GM21423 (cell line): ENCODE measurements at regions not wholly inside any gene's neighbourhood (a gene's known extent, or its start where the extent isn't known, plus 50 kb on each side); places are given as distances from the start of the nearest gene placed in this dataset.

Experiments used
- ATAC-seq: cut with Tn5 transposase; IDR thresholded peaks from one replicate; pipeline ENCODE4 v1.9.1; 2021; ENCODE audit warnings: mild to moderate bottlenecking, moderate library complexity; ENCODE audit not compliant: unreplicated experiment

DNA sequence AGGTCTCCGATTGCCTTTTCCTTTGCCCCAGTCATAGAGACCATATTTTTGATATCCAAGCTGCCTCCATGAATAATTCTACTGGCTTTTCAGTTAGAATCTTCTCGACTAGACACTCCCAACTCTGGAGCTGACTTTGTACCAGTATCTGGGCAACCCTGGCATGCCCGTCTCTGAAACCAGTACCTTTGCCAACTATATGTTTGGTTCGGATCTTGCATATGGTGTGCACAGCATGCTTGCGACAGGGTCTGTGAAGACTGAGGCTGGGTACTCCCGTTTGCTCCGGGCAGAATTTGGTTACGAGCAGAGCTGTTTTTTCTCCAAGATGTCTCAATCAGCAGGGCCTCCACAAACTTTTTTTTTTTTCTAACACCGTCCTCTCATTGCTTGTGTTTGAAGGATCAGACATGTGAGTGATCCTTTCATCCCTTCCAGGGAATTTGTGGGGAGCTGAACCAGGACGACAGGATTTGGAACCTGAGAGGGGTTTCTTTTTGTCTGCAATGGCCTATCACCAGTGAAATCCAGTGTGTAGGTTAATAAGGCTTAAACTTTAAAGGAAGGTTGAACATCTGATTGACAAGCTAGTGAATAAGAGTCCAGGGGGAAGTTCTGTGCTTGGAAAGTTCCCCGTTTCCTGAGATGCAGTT is 322.3 kb downstream of the MYCN start:
- ATAC-seq, result no peak

DNA sequence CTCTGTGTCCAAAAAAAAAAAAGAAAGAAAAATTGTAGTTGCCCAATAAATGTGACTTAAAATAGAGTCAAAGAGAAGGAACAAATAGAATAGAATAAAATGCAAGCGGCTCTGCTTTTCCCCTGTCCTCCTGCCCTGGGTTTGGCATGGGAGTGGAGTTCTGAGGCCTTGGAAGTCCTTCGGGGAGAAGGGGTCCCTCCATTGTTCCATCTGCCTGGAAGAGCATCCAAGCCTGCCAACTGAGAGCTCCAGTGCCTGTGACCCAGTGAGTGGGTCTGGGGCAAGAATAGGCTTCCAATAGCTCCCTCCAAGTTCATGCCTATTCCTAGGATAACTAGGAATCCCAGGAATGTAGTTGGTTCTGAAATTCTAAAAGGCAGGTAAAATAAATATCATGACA is 321.4 kb downstream of the MYCN start:
- ATAC-seq, result no peak

DNA sequence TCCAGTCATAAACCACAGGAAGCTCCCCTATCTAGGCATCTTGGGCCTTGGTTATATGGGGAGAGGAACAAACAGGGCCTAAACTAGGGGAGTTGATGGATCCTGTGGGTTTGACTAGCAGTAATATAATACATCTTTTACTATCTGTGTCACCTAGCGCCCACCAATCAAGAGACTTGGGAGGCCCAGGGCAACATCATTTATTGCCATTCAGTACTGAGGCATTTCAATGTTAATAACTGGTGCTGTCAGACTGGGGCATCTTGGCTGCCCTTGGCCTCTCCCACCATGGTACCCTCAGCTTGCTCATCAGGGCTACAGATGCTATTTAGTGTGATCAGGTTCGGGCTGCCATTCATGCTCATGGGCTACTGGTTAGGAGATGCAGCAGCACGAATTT is 320.7 kb downstream of the MYCN start:
- ATAC-seq, result no peak

DNA sequence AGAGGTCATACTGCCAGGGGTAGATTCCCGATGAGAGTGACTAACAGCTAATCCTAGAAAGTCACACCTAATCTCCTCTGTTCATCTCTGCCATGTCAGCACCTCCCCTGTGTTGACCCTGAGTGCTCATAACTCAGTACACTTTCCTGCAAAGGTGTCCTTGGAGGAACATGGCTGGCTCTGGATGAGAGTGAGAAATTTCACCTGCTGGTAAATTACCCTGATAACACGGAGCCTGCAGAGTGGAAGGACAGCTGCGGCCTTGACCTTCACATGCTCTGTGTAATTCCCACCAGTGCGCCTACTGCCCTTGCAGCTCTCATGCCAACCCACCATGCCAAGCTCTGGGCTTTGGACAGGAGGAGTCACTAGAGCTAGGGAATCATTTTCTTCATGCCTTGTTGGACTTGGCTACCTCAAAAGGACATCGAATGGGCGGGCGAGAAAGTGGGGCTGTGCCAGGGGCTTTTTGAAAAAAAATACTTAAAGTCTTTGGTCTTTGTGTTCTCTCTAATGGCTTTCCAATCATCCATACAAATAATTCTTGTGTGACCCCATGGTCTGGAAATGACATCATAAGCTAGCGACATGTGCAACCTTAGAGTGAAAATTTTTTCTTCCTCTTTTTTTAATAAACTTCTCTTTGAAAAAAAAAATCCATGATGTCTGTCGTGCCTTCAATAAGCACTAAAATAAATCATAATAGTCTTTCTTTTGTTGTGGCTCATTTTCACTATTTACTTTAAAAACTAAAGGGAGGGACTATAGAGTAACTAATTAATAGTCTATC is 319.9 kb downstream of the MYCN start:
- ATAC-seq, result no peak

DNA sequence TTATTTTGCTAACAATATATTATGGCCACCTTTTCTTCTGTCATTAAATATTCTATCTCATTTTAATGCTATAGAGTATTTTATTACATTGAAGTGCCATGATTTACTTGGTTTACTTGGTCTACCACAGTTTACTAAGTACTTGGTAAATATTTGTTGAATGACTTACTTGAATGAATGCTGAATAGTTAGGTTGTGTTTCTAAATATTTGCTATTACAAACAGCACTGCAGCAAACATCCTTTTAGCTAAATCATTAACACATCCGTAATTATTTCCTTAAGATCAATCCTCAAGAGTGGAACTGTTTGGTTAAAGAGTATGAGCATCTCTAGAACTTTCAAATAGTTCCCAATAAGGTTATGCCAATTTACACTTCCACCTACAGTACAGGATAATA is 318.7 kb downstream of the MYCN start:
- no peak for ATAC-seq

DNA sequence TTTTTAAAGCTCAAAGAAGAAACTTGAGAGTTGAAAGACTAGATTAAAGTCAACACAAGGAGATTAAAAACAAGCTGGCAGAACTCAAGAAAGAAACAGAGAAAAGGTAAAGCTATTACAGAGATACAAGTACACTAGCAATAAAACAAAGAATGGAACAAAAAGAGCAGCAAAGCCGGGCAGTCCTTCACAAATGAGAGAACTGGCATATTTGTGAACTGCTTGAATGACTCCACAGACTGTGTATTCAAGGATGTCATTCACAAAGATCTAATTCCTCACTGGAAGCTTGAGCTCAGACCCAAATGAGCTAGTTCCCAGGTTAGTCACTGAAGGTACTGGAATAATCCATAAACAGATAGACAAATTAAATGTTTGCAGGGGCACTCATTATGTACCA is 318.0 kb downstream of the MYCN start:
- ATAC-seq, result no peak

DNA sequence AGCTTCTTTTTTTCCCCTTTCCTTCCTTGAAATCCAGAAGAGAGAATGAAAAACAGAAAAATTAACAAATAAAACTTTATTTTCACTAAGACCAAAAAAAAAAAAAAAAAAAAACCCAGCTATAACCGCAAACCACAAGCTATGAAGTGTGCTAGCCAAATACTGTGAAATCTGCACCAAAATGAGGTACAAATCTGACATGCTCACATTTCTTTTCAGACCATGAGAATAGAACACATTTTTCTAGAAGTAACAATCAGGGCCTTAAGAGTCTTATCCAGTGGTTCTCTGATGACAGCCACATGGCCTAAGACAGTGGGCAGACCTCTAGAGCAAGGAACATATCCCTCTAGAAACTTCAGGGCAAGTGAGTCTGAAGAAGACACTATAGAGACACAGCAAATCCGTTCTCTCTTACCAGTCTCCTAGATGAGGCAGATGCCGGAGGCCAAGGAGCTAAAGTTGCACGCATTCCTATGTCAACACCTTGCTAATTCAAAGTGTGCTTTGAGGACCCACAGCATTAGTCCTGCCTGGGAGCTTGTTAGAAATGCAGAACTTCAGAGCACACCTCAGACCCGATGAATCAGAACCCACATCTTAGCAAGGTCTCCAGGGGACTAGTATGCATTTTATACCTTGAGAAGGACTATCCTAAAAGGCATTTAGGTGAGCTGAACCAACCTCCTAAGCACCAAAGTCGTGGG is 317.1 kb downstream of the MYCN start:
- no peak for ATAC-seq

DNA sequence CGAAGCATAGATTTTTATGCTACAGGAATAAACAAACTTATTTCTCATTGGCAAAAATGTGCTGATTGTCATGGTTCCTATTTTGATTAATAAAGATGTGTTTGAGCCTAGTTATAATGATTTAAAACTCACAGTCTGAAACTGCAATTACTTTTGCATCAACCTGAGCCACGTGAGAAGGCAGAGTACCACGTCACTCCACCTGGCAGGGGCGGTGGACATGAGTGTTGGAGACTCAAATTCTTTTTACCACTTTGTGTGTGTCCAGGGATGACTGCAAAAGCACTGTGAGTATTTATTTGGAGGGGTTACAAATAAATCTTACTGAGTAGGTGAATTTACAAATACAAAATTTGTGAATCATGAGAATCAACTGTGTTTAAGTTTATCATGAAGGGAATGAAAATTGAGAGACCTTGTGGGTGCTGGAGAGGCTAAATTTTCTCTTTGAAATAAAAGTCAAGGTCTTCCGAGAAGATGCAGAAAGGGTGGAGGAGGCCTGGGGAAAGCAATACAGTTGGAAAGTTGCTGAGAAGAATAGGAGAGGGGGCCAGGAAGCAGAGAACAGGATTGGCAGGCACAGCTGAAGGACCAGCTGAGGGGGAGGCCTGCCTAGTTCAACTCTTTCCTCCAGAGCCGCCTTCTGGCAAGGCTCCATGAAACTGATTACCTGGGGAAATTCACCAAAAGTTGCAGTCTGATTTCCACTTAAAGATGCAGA is 316.4 kb downstream of the MYCN start:
- no peak for ATAC-seq

DNA sequence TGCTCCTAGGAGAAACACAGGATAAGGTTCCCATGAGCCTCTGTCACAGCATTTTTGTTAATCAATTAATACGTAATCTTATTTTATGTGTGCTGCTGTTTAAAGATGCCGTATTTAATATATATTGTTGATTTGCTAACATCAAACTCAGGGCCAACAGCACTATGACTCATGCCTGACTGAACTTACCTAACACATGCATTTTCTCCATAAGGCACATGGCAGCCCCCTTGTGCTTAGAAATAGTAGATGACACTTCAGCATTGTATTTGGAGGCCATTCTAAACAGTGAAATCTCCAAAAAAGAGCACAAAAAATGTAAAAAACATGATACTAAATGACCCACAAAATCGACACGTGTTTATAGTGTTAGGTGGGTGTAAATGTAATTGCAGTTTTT is 314.8 kb downstream of the MYCN start:
- no peak for ATAC-seq

DNA sequence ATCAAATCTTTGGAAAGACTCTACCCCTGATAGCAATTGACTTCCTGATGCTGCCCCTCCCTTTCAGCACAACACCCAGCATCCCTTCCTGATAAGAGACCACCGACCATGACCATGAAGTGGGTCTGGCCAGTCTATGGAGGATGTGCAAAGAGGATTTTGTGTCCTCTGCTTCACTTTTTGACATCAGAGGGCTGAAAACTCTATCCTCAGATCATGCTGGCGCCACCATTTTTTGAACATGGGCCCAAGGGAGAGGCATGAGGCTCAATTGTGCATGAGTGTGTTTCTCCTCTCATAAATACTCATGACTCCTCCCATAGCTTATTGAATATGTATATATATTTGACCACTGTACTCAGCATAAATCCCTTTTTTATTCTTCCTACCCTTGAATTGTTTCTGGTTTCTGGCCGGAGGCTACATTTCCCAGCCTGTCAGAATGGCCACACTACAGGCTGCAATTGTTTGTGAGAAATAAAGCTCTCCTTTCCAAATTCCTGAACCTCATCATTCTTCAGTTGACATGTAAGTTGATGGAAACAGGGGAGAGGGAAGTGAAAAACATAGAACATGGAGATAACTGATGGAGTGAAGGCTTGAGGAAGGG is 314.1 kb downstream of the MYCN start:
- ATAC-seq, result no peak

DNA sequence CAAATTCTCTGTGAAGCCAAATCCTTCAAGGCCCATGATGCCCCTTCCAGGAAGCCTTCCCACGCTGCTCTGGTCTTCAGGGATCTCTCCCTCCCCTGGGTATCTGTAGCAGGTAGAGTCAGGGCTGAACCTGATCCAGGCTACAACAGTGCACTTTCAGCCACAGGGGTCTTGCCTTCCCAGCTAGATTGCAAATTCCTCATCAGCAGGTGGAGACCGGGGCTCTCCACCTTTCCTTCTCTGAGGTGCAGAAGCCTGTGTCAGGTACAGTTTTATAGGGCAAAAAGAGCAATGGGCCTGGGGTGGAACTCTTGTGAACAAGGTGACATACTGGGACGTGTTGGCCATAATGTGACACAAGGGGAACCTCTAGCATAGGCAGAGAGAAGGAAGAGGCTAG is 312.9 kb downstream of the MYCN start:
- ATAC-seq, result no peak

DNA sequence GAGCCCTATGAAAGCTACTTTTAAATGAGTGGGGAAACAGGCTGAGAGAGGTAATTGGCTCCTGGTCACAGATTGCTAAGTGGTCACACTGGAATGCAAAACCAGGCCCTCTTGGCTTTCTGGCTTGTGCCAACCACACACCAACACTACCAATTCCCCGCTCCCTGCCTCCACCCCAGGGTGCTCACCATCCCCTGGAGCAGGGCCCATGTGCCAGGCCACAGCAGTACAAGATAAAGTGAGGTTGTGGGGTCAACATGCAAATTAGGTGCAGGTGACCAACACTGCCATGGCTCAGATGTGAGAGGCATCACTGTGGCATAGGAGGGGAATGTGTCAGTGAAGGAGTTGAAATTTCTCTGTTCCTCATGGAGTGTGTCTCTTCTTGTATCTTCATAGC is 312.5 kb downstream of the MYCN start:
- ATAC-seq, result no peak

DNA sequence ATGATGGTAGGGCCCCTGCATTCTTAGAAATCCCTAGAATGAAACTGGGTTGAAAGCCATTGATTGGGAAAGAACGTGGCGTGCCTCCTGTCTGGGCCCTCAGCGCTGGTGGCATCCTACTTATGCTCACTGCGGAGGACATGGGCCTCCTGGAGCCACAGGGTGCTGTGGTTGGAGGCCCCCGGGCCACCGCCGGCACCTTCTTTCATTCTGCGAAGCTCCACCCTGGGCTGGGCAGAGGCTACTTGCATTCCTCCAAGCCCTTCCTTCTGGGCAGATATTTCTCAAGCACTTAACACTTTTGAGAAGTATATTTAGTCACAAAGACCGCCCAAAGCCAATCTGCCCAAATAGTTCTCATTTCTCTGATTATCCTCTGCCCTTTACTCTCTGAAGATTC is 311.9 kb downstream of the MYCN start:
- no peak for ATAC-seq

DNA sequence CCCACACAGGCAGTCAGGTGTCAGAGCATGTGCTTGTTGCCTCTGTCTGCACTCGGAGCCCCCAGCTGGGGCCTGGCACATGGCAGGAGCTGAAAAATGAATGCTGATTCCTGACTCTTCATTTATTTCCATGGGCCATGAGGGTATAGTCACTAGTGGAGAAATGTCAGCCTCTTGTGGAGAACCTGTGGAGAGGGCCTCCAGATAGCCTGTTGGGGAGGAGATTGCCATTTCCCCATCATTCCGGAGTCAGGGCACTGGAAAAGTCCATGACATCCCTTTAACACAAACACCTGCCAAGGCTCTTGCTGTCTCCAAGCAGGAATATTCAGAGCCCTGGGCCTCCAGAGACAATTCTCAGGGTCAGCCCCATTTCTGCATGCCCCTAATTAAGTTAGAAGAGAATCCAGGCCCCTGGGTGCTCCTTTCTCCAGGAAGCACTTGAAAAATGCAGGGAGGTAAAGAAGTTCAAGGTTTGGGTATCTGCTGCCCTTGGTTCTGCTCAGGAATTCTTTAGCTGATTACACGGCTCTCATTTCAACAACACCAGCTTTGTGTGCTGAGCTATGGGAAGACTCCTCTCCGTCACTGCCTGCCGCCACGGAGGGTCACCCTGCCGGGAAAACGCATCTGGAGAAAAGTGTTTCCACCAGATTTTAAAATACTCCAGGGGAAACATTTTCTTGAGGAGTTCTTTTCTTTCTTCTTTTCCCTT is 311.3 kb downstream of the MYCN start:
- no peak for ATAC-seq

DNA sequence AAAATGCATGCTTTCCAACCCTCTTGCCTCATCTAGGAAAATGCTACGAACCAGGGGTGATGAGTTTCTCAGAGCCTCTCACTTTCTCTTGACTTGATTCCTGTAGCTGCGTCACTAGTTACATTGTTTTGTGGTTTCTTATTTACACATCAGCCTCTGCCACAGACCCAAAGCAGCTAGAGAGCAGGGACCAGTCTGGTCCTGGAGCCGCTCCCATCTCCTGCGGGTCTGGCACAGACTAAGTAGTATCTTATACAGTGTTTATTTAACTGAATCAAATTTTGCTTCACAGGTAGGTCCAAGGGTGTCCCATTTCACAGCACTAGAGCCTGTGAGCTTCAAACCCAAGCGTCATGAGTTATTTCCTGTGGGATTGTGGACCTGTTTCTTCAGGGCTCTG is 310.5 kb downstream of the MYCN start:
- ATAC-seq, result no peak

DNA sequence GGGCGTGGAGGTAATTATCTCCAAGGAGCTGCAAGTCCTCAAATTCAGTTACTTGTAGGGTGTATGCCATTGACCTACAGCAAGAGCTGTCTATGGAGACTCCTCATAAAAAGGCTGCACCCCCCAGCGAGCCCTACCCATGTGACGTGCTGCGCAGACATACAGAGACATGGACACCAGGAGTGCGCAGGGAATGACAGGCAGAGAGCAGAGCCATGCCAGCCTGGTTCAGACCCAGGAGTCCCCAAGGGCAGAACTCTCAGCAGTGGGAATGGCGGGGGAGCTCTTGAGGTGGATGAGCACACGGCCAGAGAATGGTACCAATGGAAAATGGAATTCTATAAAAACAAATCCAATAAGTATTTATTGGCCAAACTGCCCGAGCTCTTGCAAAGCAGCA is 310.1 kb downstream of the MYCN start:
- ATAC-seq, result no peak

DNA sequence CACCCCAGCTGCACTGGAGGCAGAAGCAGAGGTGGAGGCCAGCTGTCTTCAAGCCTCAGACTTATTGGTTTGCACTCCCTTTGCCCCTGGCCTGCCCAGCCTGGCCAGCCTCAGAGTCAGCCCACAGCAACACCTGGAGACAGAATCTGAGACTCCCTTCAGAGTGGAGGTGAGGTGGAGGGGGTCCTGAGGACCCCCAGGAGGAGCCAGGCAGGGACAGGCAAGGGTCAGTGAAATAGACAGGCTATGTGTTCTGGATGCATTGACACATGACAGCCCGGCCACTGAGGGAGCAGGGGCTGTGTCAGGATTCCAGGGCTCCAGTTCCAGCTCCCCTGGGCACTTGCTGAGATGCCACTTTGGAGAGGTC is 309.7 kb downstream of the MYCN start:
- no peak for ATAC-seq

DNA sequence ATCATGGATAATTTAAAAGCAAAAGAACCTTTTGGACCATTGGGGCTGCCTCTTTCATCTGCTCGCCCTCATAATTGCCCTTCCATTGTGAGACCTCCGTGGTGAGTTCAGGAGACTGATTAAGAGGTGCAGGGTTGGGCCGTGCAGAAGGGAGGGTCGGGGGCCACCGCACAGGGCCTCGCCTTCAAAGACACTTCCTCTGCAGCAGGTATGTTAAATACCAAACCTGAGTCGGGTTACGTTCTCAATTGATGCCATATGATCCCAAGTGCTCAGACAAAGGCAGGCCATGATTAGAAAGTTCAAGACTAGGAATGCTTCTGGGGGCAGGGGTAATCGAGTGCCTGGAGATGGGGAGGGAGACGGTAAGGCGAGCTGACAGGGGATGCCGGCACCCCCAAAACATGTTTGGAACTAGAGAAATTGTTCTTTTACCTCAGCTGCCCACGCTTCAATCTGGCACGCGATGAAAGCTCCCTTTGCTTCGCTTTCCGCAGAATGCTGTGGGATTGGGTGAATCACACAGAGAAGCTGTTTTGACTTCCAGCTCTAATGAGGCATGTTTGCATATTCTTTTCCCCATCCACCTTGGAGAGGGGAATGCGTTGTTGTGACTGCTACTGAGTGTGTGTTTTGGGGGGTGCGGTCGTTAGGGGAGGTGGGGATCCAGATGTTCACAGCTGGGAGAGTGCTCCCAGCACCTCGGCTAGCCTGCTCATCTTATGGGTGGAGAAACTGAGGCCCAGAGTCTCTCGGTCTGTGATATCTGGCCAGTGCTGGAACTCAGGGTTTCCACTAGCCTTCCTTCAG is 309.1 kb downstream of the MYCN start:
- no peak for ATAC-seq

DNA sequence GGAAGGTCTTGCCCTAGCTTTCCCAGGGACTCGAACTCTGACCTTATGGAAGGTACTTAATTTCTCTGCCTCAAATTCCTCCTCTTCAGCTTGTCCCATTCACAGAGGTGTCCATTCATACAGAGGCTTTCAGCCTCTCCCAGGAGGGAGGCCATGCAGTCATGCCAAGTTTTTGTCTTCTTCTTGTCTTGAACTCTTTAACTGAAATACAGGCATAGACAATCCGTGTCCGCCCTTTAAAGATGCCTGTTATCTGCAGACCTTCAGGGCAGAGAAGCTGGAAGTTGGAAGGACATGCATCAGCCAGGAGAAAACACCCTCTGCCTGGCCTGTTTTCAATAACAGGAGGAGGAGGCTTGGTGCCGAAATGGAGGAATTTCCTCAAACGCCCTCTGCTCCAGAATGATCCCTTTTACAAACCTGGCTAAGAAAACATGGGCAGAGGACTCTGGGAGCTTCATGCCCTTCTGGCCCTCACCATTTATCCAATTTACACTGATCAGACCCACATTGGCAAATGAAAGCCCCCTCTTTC is 308.3 kb downstream of the MYCN start:
- ATAC-seq, result no peak
